ENCODE measurements at regions not wholly inside any gene's neighbourhood (a gene's known extent, or its start where the extent isn't known, plus 50 kb on each side); places are given as distances from the start of the nearest gene placed in this dataset.
"Not testable (repeated sequence)": the region's sequence is repeated elsewhere in the genome, so short reads cannot be mapped to it uniquely, and the experiment has no call there.

DNA sequence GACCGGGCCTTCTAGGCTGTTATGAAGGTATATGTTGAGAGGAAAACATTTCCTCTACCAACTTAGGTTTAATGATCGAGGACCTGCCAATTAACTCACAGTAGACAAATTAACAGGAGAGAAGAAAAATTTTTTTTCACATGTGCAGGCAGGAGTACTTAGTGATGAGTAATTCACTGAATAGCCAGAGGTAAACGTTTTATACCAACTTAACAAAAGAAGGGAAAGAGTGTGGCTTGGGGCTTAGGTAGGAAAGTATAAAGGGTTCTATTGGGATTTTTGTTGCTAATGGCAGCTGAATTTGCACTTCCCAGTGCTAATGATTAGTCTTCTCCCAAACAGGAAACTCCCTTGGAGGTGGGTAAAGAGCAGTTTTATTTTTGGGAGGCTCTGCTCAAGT lies 121.6 kb upstream of the HS3ST4 start:
- TF ChIP-seq, protein P1, sequence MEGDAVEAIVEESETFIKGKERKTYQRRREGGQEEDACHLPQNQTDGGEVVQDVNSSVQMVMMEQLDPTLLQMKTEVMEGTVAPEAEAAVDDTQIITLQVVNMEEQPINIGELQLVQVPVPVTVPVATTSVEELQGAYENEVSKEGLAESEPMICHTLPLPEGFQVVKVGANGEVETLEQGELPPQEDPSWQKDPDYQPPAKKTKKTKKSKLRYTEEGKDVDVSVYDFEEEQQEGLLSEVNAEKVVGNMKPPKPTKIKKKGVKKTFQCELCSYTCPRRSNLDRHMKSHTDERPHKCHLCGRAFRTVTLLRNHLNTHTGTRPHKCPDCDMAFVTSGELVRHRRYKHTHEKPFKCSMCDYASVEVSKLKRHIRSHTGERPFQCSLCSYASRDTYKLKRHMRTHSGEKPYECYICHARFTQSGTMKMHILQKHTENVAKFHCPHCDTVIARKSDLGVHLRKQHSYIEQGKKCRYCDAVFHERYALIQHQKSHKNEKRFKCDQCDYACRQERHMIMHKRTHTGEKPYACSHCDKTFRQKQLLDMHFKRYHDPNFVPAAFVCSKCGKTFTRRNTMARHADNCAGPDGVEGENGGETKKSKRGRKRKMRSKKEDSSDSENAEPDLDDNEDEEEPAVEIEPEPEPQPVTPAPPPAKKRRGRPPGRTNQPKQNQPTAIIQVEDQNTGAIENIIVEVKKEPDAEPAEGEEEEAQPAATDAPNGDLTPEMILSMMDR (IDR thresholded peaks at IDR 0.05; ENCODE audit: insufficient read depth, missing control alignments), result no peak
- FAIRE-seq, result no peak
- DNase-seq (ENCODE audit: insufficient read length, low spot score), result no peak

DNA sequence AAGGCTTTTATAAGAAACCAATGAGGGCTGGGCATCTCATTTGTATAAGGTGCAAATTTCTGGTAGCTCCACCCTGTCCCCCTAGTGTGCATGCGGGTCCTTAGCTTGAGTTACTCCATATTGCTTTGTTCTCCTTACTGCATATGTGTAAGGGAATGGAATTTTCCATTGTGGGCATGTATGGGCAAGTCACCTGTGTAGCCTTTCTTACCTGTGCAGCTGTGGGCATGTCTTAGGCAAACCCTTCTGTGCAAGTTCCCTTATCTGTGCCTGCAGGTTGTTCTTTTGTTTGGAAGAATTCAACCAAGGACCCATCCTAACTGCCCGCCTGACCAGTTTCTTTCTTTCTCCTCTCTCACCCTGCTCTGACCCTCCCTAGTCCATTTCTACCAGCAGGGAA lies 122.8 kb upstream of the HS3ST4 start:
- no peak for DNase-seq (ENCODE audit: insufficient read length, low spot score)
- FAIRE-seq, result no peak
- TF ChIP-seq, protein P1 (IDR thresholded peaks at IDR 0.05; ENCODE audit: insufficient read depth, missing control alignments), result no peak

DNA sequence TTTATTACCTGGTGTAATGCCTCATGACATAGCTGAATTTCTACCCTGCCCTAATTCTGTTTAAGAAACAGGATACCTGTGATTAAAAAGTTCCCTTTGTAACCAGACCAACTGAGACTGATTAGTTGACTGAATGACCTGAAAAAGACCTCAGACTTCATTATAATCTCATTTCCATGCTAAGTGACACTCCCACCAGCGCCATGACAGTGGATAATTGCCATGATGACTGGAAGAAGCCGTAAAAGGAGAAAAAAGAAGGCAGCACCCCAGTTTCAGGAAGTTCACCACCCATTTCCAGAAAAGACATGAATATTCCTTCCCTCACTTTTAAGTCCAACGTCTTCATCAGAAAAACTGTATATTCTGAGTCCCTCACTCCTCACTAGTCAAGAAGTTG lies 125.6 kb upstream of the HS3ST4 start:
- TF ChIP-seq, protein P1 (IDR thresholded peaks at IDR 0.05; ENCODE audit: insufficient read depth, missing control alignments), result no peak
- FAIRE-seq (no peak), DNase-seq (ENCODE audit: insufficient read length, low spot score) (no peak)

DNA sequence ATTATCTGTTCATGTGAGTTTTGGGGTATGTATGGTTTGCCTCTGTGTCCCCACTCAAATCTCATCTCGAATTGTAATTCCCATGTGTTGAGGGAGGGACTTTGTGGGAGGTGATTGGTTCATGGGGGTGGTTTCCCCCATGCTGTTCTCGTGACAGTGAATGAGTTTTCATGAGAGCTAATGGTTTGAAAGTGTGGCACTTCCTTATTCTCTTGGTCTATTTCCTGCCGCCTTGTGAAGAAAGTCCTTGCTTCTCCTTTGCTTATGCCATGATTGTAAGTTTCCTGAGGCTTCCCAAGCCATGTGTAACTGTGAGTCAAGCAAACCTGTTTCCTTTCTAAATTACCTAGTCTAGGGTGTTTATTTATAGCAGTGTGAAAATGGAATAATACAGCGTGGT lies 128.1 kb upstream of the HS3ST4 start:
- FAIRE-seq (no peak), DNase-seq (ENCODE audit: insufficient read length, low spot score) (no peak)
- TF ChIP-seq, protein P1 (IDR thresholded peaks at IDR 0.05; ENCODE audit: insufficient read depth, missing control alignments), result no peak

DNA sequence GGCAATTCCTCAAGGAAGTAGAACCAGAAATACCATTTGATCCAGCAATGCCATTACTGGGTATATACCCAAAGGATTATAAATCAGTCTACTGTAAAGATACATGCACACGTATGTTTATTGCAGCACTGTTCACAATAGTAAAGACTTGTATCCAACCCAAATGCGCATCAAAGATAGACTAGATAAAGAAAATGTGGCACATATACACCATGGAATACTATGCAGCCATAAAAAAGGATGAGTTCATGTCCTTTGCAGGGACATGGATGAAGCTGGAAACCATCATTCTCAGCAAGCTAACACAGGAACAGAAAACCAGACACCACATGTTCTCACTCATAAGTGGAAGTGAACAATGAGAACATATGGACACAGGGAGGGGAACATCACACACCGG lies 130.0 kb upstream of the HS3ST4 start:
- FAIRE-seq; DNase-seq (ENCODE audit: insufficient read length, low spot score): not testable (repeated sequence)

DNA sequence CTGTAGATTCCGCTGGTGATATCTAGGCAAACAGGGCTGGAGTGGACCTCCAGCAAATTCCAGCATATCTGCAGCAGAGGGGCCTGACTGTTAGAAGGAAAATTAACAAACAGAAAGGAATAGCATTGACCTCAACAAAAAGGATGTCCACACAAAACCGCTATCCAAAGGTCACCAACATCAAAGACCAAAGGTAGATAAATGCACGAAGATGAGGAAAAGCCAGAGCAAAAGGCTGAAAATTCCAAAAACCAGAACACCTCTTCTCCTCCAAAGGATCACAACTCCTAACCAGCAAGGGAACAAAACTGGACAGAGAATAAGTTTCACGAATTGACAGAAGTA lies 134.8 kb upstream of the HS3ST4 start:
- FAIRE-seq; DNase-seq (ENCODE audit: insufficient read length, low spot score): not testable (repeated sequence)

DNA sequence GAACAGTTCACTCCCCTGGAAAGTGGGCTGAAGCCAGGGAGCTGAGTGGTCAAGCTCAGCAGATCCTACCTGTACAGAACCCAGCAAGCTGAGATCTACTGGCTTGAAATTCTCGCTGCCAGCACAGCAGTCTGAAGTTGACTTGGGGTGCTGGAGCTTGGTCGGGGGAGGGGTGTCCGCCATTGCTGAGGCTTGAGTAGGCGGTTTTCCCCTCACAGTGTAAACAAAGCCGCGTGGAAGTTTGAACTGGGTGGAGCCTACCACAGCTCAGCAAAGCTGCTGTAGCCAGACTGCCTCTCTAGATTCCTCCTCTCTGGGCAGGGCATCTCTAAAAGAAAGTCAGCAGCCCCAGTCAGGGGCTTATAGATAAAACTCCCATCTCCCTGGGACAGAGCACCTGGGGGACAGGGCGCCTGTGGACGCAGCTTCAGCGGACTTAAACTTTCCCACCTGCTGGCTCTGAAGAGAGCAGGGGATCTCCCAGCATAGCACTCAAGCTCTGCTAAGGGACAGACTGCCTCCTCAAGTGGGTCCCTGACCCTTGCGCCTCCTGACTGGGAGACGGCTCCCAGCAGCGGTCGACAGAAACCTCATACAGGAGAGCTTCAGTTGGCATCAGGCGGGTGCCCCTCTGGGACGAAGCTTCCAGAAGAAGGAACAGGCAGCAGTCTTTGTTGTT lies 135.3 kb upstream of the HS3ST4 start:
- not testable (repeated sequence) for DNase-seq (ENCODE audit: insufficient read length, low spot score); FAIRE-seq

DNA sequence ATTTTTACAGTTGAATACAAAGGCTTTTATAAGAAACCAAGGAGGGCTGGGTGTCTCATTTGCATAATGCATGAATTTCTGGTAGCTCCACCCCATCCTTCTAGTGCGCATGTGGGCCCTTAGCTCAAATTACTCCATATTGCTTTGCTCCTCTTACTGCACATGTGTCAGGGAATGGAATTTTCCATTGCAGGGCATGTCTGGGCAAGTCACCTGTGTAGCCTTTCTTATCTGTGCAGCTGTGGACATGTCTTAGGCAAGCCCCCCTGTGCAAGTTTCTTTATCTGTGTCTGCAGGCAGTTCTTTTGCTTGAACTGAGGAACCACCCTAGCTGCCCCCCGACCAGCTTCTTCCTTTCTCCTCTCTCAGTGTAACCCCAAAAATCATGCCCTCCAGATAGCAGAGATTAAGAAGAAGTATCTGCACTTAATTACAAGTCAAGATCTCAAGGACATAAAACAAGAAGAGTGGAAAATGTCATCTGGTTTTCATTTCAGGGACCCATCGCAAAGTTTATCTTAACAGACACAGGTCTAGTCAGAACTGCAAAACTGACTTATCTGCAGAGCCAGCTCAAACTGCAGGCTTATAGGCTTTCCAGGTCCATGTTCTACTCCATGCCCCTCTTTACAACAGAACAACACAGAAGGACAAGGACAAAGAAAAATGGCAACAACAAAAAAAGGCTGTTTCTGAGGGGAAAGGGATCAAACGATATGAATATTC lies 137.9 kb upstream of the HS3ST4 start:
- TF ChIP-seq, protein P1 (IDR thresholded peaks at IDR 0.05; ENCODE audit: insufficient read depth, missing control alignments), result no peak
- DNase-seq (ENCODE audit: insufficient read length, low spot score) (no peak), FAIRE-seq (no peak)

DNA sequence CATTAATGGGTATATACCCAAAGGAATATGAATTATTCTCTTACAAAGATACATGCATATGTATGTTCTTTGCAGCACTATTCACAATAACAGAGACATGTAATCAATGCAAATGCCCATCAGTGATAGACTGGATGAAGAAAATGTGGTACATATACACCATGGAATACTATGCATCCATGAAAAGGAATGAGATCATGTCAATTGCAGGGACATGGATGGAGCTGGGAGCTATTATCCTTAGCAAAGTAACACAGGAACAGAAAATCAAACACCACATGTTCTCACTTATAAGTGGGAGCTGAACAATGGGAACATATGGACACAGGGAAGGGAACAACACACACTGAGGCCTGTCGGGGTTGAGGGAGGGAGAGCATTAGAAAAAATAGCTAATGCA lies 141.1 kb upstream of the HS3ST4 start:
- TF ChIP-seq, protein P1 (IDR thresholded peaks at IDR 0.05; ENCODE audit: insufficient read depth, missing control alignments), result no peak
- FAIRE-seq (no peak), DNase-seq (ENCODE audit: insufficient read length, low spot score) (no peak)

All from D721Med (cell line).